H9 (cell line): ENCODE measurements at regions not wholly inside any gene's neighbourhood (a gene's known extent, or its start where the extent isn't known, plus 50 kb on each side); places are given as distances from the start of the nearest gene placed in this dataset.

Experiments used
- DNase-seq: peaks from one replicate; pipeline ENCODE4 v3.0.0-alpha.2; 2017
- H2AFZ ChIP-seq: one replicate; pipeline ENCODE4 v1.6.1; 2013; ENCODE audit warnings: mild to moderate bottlenecking, low read length, control low read depth, moderate library complexity
- H2AK5ac ChIP-seq: 2 replicates; pipeline ENCODE4 v1.6.1; 2013; ENCODE audit warnings: low read length, control low read depth, mixed read lengths; ENCODE audit not compliant: insufficient read length
- H2BK120ac ChIP-seq: one replicate; pipeline ENCODE4 v1.6.1; 2013; ENCODE audit warnings: low read depth, mild to moderate bottlenecking, low read length, control low read depth, inconsistent platforms; ENCODE audit not compliant: poor library complexity, severe bottlenecking
- H2BK12ac ChIP-seq: 2 replicates; pipeline ENCODE4 v1.6.1; 2013; ENCODE audit warnings: low read length, control low read depth, mixed read lengths, low read depth; ENCODE audit not compliant: insufficient read length
- H2BK15ac ChIP-seq: 2 replicates; pipeline ENCODE4 v1.6.1; 2013; ENCODE audit warnings: low read depth, low read length, control low read depth
- H2BK20ac ChIP-seq: one replicate; pipeline ENCODE4 v1.6.1; 2013; ENCODE audit warnings: low read depth, mild to moderate bottlenecking, low read length, control low read depth, inconsistent platforms; ENCODE audit not compliant: poor library complexity, severe bottlenecking
- H2BK5ac ChIP-seq: 2 replicates; pipeline ENCODE4 v1.6.1; 2013; ENCODE audit warnings: low read length, control low read depth, mixed read lengths; ENCODE audit not compliant: insufficient read length
- H3K14ac ChIP-seq: 2 replicates; pipeline ENCODE4 v1.6.1; 2013; ENCODE audit warnings: low read length, control low read depth; ENCODE audit not compliant: insufficient read depth
- H3K18ac ChIP-seq: 2 replicates; pipeline ENCODE4 v1.6.1; 2013; ENCODE audit warnings: low read depth, mild to moderate bottlenecking, mixed read lengths, low read length, control low read depth; ENCODE audit not compliant: insufficient read length
- H3K23ac ChIP-seq: 2 replicates; pipeline ENCODE4 v1.6.1; 2013; ENCODE audit warnings: low read length, control low read depth, mixed read lengths, low read depth; ENCODE audit not compliant: insufficient read length
- H3K23me2 ChIP-seq: 2 replicates; pipeline ENCODE4 v1.6.1; 2013; ENCODE audit warnings: low read depth, mild to moderate bottlenecking, mixed read lengths, low read length, control low read depth; ENCODE audit not compliant: insufficient read length, poor library complexity, severe bottlenecking
- H3K27ac ChIP-seq: 2 replicates; pipeline ENCODE4 v1.5.1; 2013; ENCODE audit warnings: low read length, control low read depth, mixed read lengths, low read depth; ENCODE audit not compliant: insufficient read length
- H3K27me3 ChIP-seq: 2 replicates; pipeline ENCODE4 v1.6.1; 2013; ENCODE audit warnings: low read length, control low read depth, inconsistent platforms; ENCODE audit not compliant: insufficient read depth
- H3K4ac ChIP-seq: 2 replicates; pipeline ENCODE4 v1.6.1; 2013; ENCODE audit warnings: low read depth, mild to moderate bottlenecking, control low read depth, inconsistent platforms, low read length, moderate library complexity
- H3K4me1 ChIP-seq: 2 replicates; pipeline ENCODE4 v1.6.1; 2013; ENCODE audit warnings: low read length, control low read depth, inconsistent platforms; ENCODE audit not compliant: insufficient read depth
- H3K4me2 ChIP-seq: 2 replicates; pipeline ENCODE4 v1.6.1; 2013; ENCODE audit warnings: low read length, control low read depth, mixed read lengths; ENCODE audit not compliant: insufficient read length, insufficient read depth
- H3K56ac ChIP-seq: 2 replicates; pipeline ENCODE4 v1.6.1; 2013; ENCODE audit warnings: low read depth, mild to moderate bottlenecking, mixed read lengths, low read length, control low read depth; ENCODE audit not compliant: insufficient read length
- H3K79me1 ChIP-seq: 2 replicates; pipeline ENCODE4 v1.6.1; 2013; ENCODE audit warnings: low read depth, mild to moderate bottlenecking, moderate library complexity, low read length, control low read depth, inconsistent platforms; ENCODE audit not compliant: insufficient read depth, poor library complexity, severe bottlenecking
- H3K79me2 ChIP-seq: 2 replicates; pipeline ENCODE4 v1.6.1; 2013; ENCODE audit warnings: low read length, control low read depth, inconsistent platforms; ENCODE audit not compliant: insufficient read depth
- H3K9ac ChIP-seq: 2 replicates; pipeline ENCODE4 v1.6.1; 2013; ENCODE audit warnings: low read length, control low read depth, mixed read lengths; ENCODE audit not compliant: insufficient read length; ENCODE audit errors: extremely low read depth
- H3K9me3 ChIP-seq: one replicate; pipeline ENCODE4 v1.6.1; 2013; ENCODE audit warnings: low read depth, low read length, inconsistent platforms; ENCODE audit not compliant: control insufficient read depth
- H3T11ph ChIP-seq: one replicate; pipeline ENCODE4 v1.6.1; 2013; ENCODE audit warnings: mild to moderate bottlenecking, low read length, control low read depth, inconsistent platforms
- H4K20me1 ChIP-seq: one replicate; pipeline ENCODE4 v1.6.1; 2013; ENCODE audit not compliant: control insufficient read depth, insufficient read length, insufficient read depth
- H4K5ac ChIP-seq: 2 replicates; pipeline ENCODE4 v1.6.1; 2013; ENCODE audit warnings: low read depth, mild to moderate bottlenecking, mixed read lengths, low read length, control low read depth; ENCODE audit not compliant: insufficient read length
- H4K8ac ChIP-seq: replicated peaks from 2 replicates; pipeline ENCODE4 v1.6.1; 2013; ENCODE audit warnings: low read length, control low read depth, mixed read lengths, low read depth; ENCODE audit not compliant: insufficient read length
- H4K91ac ChIP-seq: 2 replicates; pipeline ENCODE4 v1.6.1; 2013; ENCODE audit warnings: low read depth, mild to moderate bottlenecking, moderate library complexity, mixed read lengths, low read length, control low read depth; ENCODE audit not compliant: insufficient read length
- H3K27ac Mint-ChIP-seq, 3 experiments: 2 replicates in 2 of 3; 3 replicates in 1 of 3; pipeline ENCODE4 v1.8.0; 2020 to 2021; ENCODE audit warnings: mixed read lengths in 3 of 3, mild to moderate bottlenecking in 1 of 3, moderate library complexity in 1 of 3
- H3K27me3 Mint-ChIP-seq: 2 replicates; pipeline ENCODE4 v1.8.0; 2021; ENCODE audit warnings: low read depth, mild to moderate bottlenecking, moderate library complexity, mixed read lengths
- H3K36me3 Mint-ChIP-seq, 3 experiments: 2 replicates in 2 of 3; 3 replicates in 1 of 3; pipeline ENCODE4 v1.8.0; 2020 to 2021; ENCODE audit warnings: low read depth in 3 of 3, mixed read lengths in 3 of 3; ENCODE audit not compliant: insufficient read depth in 1 of 3
- H3K4me1 Mint-ChIP-seq, 2 experiments: 2 replicates each; pipeline ENCODE4 v1.8.0; 2020; ENCODE audit warnings: mixed read lengths in 2 of 2
- H3K4me3 Mint-ChIP-seq, 2 experiments: 2 replicates in 1 of 2; 3 replicates in 1 of 2; pipeline ENCODE4 v1.8.0; 2020 to 2021; ENCODE audit warnings: mild to moderate bottlenecking in 2 of 2, mixed read lengths in 2 of 2, moderate library complexity in 1 of 2
- H3K9me3 Mint-ChIP-seq, 2 experiments: 2 replicates in 1 of 2; 3 replicates in 1 of 2; pipeline ENCODE4 v1.8.0; 2020; ENCODE audit warnings: mild to moderate bottlenecking in 2 of 2, mixed read lengths in 2 of 2, moderate library complexity in 1 of 2
- CTCF ChIP-seq: fragments of 200-600 bp; sonication (generic); conservative IDR thresholded peaks from 3 replicates; pipeline ENCODE4 v1.8.0; 2021; ENCODE audit warnings: antibody characterized with exemption, mild to moderate bottlenecking
- WGBS: extraction: QIAGEN DNeasy Blood & Tissue Kit; methylation state at CpG from one replicate; pipeline ENCODE4 v1.1.7; 2013; ENCODE audit warnings: missing lambda C conversion rate, low lambda C conversion rate, mixed read lengths; ENCODE audit not compliant: insufficient read length; ENCODE audit errors: extremely low coverage; 5-methylcytosine and 5-hydroxymethylcytosine counted together

- Histone ChIP-seq H3K23me2 (no peaks in the 10 kb centered on the region), H3K79me2 (no peaks in the 10 kb centered on the region), H3K18ac (no peak overlapping the region), H2BK20ac (no peak overlapping the region), H2BK12ac (no peak overlapping the region), H3K4me1 (no peaks in the 10 kb centered on the region), H2BK15ac (no peak overlapping the region), H3K9me3 (no peaks in the 10 kb centered on the region), H4K8ac (no peak overlapping the region), H3K4me2 (no peak overlapping the region), H3K9ac (no peak overlapping the region), H4K5ac (no peak overlapping the region), H3K27me3 (no peaks in the 10 kb centered on the region), H2AK5ac (no peak overlapping the region), H2BK5ac (no peak overlapping the region), H4K20me1 (no peaks in the 10 kb centered on the region), H3K23ac (no peak overlapping the region), H3K4ac (no peak overlapping the region), H3K56ac (no peak overlapping the region), H2AFZ (no peak overlapping the region), H4K91ac (no peak overlapping the region), H3K14ac (no peak overlapping the region), H2BK120ac (no peak overlapping the region), H3K27ac (no peak overlapping the region), H3T11ph (no peak overlapping the region), H3K79me1 (no peaks in the 10 kb centered on the region)
- Mint-ChIP-seq H3K27ac (peak overlapping the region in 2 of 3 experiments; percentile 23 to 69; a peak in 4 of 7 replicates), H3K27me3 (no peaks in the 10 kb centered on the region), H3K4me1 (peaks cover 13 to 25% of the 10 kb centered on the region in 2 experiments), H3K4me3 (no peak overlapping the region), H3K9me3 (no peaks in the 10 kb centered on the region), H3K36me3 (no peaks in the 10 kb centered on the region)
- TF ChIP-seq CTCF: no peak
- WGBS: no CpG with 5 or more reads among the region's 5 CpGs
- peak; percentile 31 for DNase-seq
These were observed 259.0 kb upstream of the PCDH7 start for GRCh38 chr4:30461218-30461617.
